Thymus (tissue), 11 donors: ENCODE measurements at regions not wholly inside any gene's neighbourhood (a gene's known extent, or its start where the extent isn't known, plus 50 kb on each side); places are given as distances from the start of the nearest gene placed in this dataset.
A peak's percentile ranks its signal among the peaks of the same experiment; 100 is the strongest.

ENCODE experiments used
- DNase-seq, 9 donors: peaks; one replicate each; pipeline ENCODE4 v3.0.0-alpha.2; 2013; ENCODE audit warnings: low spot score in 9 of 9, low read depth in 6 of 9, missing footprints in 1 of 9
- H3K27ac ChIP-seq, 2 donors: one replicate each; pipeline ENCODE4 v1.5.1; 2013; ENCODE audit warnings: control low read depth in 1 of 2, low read depth in 1 of 2, low read length in 1 of 2, mild to moderate bottlenecking in 1 of 2, moderate library complexity in 1 of 2
- H3K27me3 ChIP-seq, 2 donors: one replicate each; pipeline ENCODE4 v1.5.1; 2013; ENCODE audit warnings: low read length in 1 of 2; ENCODE audit not compliant: control insufficient read depth in 2 of 2, insufficient read depth in 1 of 2
- H3K36me3 ChIP-seq, 2 donors: one replicate each; pipeline ENCODE4 v1.5.1; 2013; ENCODE audit warnings: low read length in 1 of 2, mild to moderate bottlenecking in 1 of 2, moderate library complexity in 1 of 2; ENCODE audit not compliant: control insufficient read depth in 2 of 2, insufficient read depth in 2 of 2
- H3K4me1 ChIP-seq, 2 donors: one replicate each; pipeline ENCODE4 v1.5.1; 2013; ENCODE audit warnings: low read length in 2 of 2; ENCODE audit not compliant: control insufficient read depth in 2 of 2, insufficient read depth in 2 of 2
- H3K4me3 ChIP-seq, 2 donors: one replicate each; pipeline ENCODE4 v1.5.1; 2013; ENCODE audit warnings: low read length in 2 of 2, control low read depth in 1 of 2, mild to moderate bottlenecking in 1 of 2
- H3K9me3 ChIP-seq, 2 donors: one replicate each; pipeline ENCODE4 v1.5.1; 2013; ENCODE audit warnings: low read length in 1 of 2, mild to moderate bottlenecking in 1 of 2; ENCODE audit not compliant: control insufficient read depth in 2 of 2, insufficient read depth in 1 of 2
- WGBS: extraction: QIAGEN DNeasy Blood & Tissue Kit; methylation state at CpG from one replicate; pipeline ENCODE4 v1.1.7; 2013; 5-methylcytosine and 5-hydroxymethylcytosine counted together
- donor health status: healthy.

- H3K9me3 ChIP-seq, result no peaks in the 10 kb centered on the region
- no peak overlapping the region for H3K4me3 ChIP-seq
- H3K27ac ChIP-seq, result no peak overlapping the region
- H3K36me3 ChIP-seq, result no peaks in the 10 kb centered on the region
- WGBS, result 95% methylated on average over 11 of the region's 11 CpGs
- peaks cover 0 to 3% of the 10 kb centered on the region in 2 donors for H3K27me3 ChIP-seq
- H3K4me1 ChIP-seq, result peaks cover 0 to 9% of the 10 kb centered on the region in 2 donors
- DNase-seq, result no peak
Measured at GRCh38 chr20:50351541-50351940, 158.6 kb upstream of the PTPN1 start.

GRCh38 chr20:50353289-50353961, 156.8 kb upstream of the PTPN1 start:
- H3K4me1 ChIP-seq, result peaks cover 0 to 9% of the 10 kb centered on the region in 2 donors
- H3K9me3 ChIP-seq, result no peaks in the 10 kb centered on the region
- H3K36me3 ChIP-seq, result no peaks in the 10 kb centered on the region
- peak in 2 of 9 donors; percentile 25 to 28 for DNase-seq
- no peak overlapping the region for H3K27ac ChIP-seq
- no peak overlapping the region for H3K4me3 ChIP-seq
- whole genome bisulfite sequencing, result 51% methylated on average over 16 of the region's 16 CpGs
- no peaks in the 10 kb centered on the region for H3K27me3 ChIP-seq

- Histone ChIP-seq H3K9me3 (no peaks in the 10 kb centered on the region), H3K4me1 (peaks cover 0 to 9% of the 10 kb centered on the region in 2 donors), H3K27me3 (no peaks in the 10 kb centered on the region), H3K4me3 (no peak overlapping the region), H3K36me3 (no peaks in the 10 kb centered on the region), H3K27ac (no peak overlapping the region)
- WGBS, result 94% methylated on average over 13 of the region's 13 CpGs
- DNase-seq, result no peak
Measured at GRCh38 chr20:50354721-50355589, 155.2 kb upstream of the PTPN1 start.

GRCh38 chr20:50355590-50356524, 154.3 kb upstream of the PTPN1 start:
- H3K4me1 ChIP-seq, result peaks cover 0 to 9% of the 10 kb centered on the region in 2 donors
- 89% methylated on average over 12 of the region's 12 CpGs for WGBS
- H3K27ac ChIP-seq, result no peak overlapping the region

GRCh38 chr20:50356525-50356885, 153.7 kb upstream of the PTPN1 start:
- Histone ChIP-seq H3K27me3 (no peaks in the 10 kb centered on the region), H3K36me3 (no peaks in the 10 kb centered on the region), H3K27ac (no peak overlapping the region), H3K4me3 (no peak overlapping the region), H3K4me1 (peaks cover 0 to 9% of the 10 kb centered on the region in 2 donors), H3K9me3 (no peaks in the 10 kb centered on the region)
- WGBS, result 93% methylated on average over 14 of the region's 14 CpGs
- DNase-seq, result no peak

More at GRCh38 chr20:50355590-50356524, 154.3 kb upstream of the PTPN1 start:
- DNase-seq, result no peak
- Histone ChIP-seq H3K9me3 (no peaks in the 10 kb centered on the region), H3K4me3 (no peak overlapping the region), H3K36me3 (no peaks in the 10 kb centered on the region), H3K27me3 (no peaks in the 10 kb centered on the region)

GRCh38 chr20:50356962-50357782, 153.0 kb upstream of the PTPN1 start:
- H3K36me3 ChIP-seq, result no peaks in the 10 kb centered on the region
- H3K4me1 ChIP-seq, result peaks cover 0 to 9% of the 10 kb centered on the region in 2 donors
- H3K9me3 ChIP-seq, result no peaks in the 10 kb centered on the region
- DNase-seq, result no peak
- 96% methylated on average over 16 of the region's 16 CpGs for WGBS
- no peaks in the 10 kb centered on the region for H3K27me3 ChIP-seq
- no peak overlapping the region for H3K4me3 ChIP-seq
- H3K27ac ChIP-seq, result no peak overlapping the region

GRCh38 chr20:50357783-50358161, 152.4 kb upstream of the PTPN1 start:
- no peaks in the 10 kb centered on the region for H3K9me3 ChIP-seq
- no peak overlapping the region for H3K4me3 ChIP-seq
- H3K27me3 ChIP-seq, result no peaks in the 10 kb centered on the region
- DNase-seq, result no peak
- H3K36me3 ChIP-seq, result no peaks in the 10 kb centered on the region
- H3K27ac ChIP-seq, result no peak overlapping the region
- 88% methylated on average over 6 of the region's 6 CpGs for WGBS
- peaks cover 0 to 9% of the 10 kb centered on the region in 2 donors for H3K4me1 ChIP-seq

GRCh38 chr20:50358166-50358565, 152.0 kb upstream of the PTPN1 start:
- Histone ChIP-seq H3K4me3 (no peak overlapping the region), H3K27ac (no peak overlapping the region), H3K27me3 (no peaks in the 10 kb centered on the region), H3K4me1 (peaks cover 0 to 7% of the 10 kb centered on the region in 2 donors), H3K9me3 (no peaks in the 10 kb centered on the region), H3K36me3 (no peaks in the 10 kb centered on the region)
- no peak for DNase-seq
- WGBS, result 98% methylated on average over 5 of the region's 5 CpGs
